HTR-8/SVneo (cell line): ENCODE measurements at regions not wholly inside any gene's neighbourhood (a gene's known extent, or its start where the extent isn't known, plus 50 kb on each side); places are given as distances from the start of the nearest gene placed in this dataset.

Experiments used
- DNase-seq: peaks from one replicate; pipeline ENCODE4 v3.0.0; 2011; ENCODE audit warnings: low spot score, mixed read lengths; ENCODE audit not compliant: insufficient read length
- FAIRE-seq: peaks from 2 replicates; lab custom pipeline; 2011; peaks lifted over from hg19 to GRCh38; lab: Jason Lieb, UNC

- DNase-seq (no peak), FAIRE-seq (no peak)
Measured at GRCh38 chr7:41536873-41537665, 165.8 kb downstream of the INHBA start.

- DNase-seq (no peak), FAIRE-seq (no peak)
Measured at GRCh38 chr7:41536122-41536872, 166.6 kb downstream of the INHBA start.

- FAIRE-seq (no peak), DNase-seq (no peak)
Measured at GRCh38 chr7:41529831-41530230, 173.1 kb downstream of the INHBA start.

- FAIRE-seq = no peak
- DNase-seq = no peak
Measured at GRCh38 chr7:41524876-41525275, 178.0 kb downstream of the INHBA start.

GRCh38 chr7:41520445-41520844 is 182.4 kb downstream of the INHBA start:
- no peak for DNase-seq
- FAIRE-seq = no peak

- DNase-seq (no peak), FAIRE-seq (no peak)
Measured at GRCh38 chr7:41517771-41518170, 185.1 kb downstream of the INHBA start.

GRCh38 chr7:41508755-41509154 is 194.1 kb downstream of the INHBA start:
- no peak for FAIRE-seq
- no peak for DNase-seq

GRCh38 chr7:41507686-41508268 is 195.1 kb downstream of the INHBA start:
- DNase-seq (no peak), FAIRE-seq (no peak)

- DNase-seq (no peak), FAIRE-seq (no peak)
Measured at GRCh38 chr7:41504214-41504980, 198.5 kb downstream of the INHBA start.

- no peak for FAIRE-seq
- no peak for DNase-seq
Measured at GRCh38 chr7:41503438-41503837, 199.5 kb downstream of the INHBA start.

GRCh38 chr7:41501466-41501865 is 201.4 kb downstream of the INHBA start:
- DNase-seq (no peak), FAIRE-seq (no peak)

- FAIRE-seq (no peak), DNase-seq (no peak)
Measured at GRCh38 chr7:41501006-41501405, 201.9 kb downstream of the INHBA start.

GRCh38 chr7:41492603-41493002 is 210.3 kb downstream of the INHBA start:
- DNase-seq = no peak
- FAIRE-seq = no peak

GRCh38 chr7:41491883-41492471 is 210.9 kb downstream of the INHBA start:
- no peak for FAIRE-seq
- DNase-seq = no peak

- FAIRE-seq (no peak), DNase-seq (no peak)
Measured at GRCh38 chr7:41491308-41491707, 211.6 kb downstream of the INHBA start.

GRCh38 chr7:41489885-41490284 is 213.0 kb downstream of the INHBA start:
- DNase-seq (no peak), FAIRE-seq (no peak)

- no peak for FAIRE-seq
Measured at GRCh38 chr7:41487229-41487940, 215.5 kb downstream of the INHBA start.

GRCh38 chr7:41481353-41481752 is 221.5 kb downstream of the INHBA start:
- DNase-seq (no peak), FAIRE-seq (no peak)

More at GRCh38 chr7:41487229-41487940, 215.5 kb downstream of the INHBA start:
- DNase-seq = no peak

- no peak for DNase-seq
- no peak for FAIRE-seq
Measured at GRCh38 chr7:41478187-41478586, 224.7 kb downstream of the INHBA start.

GRCh38 chr7:41476460-41476803 is 226.5 kb downstream of the INHBA start:
- FAIRE-seq = no peak

More at GRCh38 chr7:41476460-41476803, 226.5 kb downstream of the INHBA start:
- no peak for DNase-seq
